ENCODE measurements at regions not wholly inside any gene's neighbourhood (a gene's known extent, or its start where the extent isn't known, plus 50 kb on each side); places are given as distances from the start of the nearest gene placed in this dataset.

- TF ChIP-seq POLR2AphosphoS5 (IDR thresholded peaks at IDR 0.05), result no peak
- no peak for TF ChIP-seq POLR2A (IDR thresholded peaks at IDR 0.05)
- TF ChIP-seq CTCF (IDR thresholded peaks at IDR 0.05), result no peak
- Histone ChIP-seq H3K4me3 (no peak overlapping the region), H3K27ac (no peak overlapping the region), H3K36me3 (no peaks in the 10 kb centered on the region), H3K4me1 (replicated peaks) (no peaks in the 10 kb centered on the region), H3K9me3 (no peaks in the 10 kb centered on the region), H3K27me3 (replicated peaks; ENCODE audit: insufficient read depth) (no peaks in the 10 kb centered on the region)
- no peak for DNase-seq (ENCODE audit: low spot score)
- intact Hi-C loops (cut with DNase I), result no loop called here
Observed at GRCh38 chr12:92495108-92495507, 207.7 kb upstream of the PLEKHG7 start.

- Histone ChIP-seq H3K27me3 (replicated peaks; ENCODE audit: insufficient read depth) (no peaks in the 10 kb centered on the region), H3K27ac (no peak overlapping the region), H3K9me3 (no peaks in the 10 kb centered on the region), H3K4me1 (replicated peaks) (no peaks in the 10 kb centered on the region), H3K36me3 (no peaks in the 10 kb centered on the region), H3K4me3 (no peak overlapping the region)
- TF ChIP-seq POLR2A (IDR thresholded peaks at IDR 0.05), result no peak
- TF ChIP-seq POLR2AphosphoS5 (IDR thresholded peaks at IDR 0.05), result no peak
- TF ChIP-seq CTCF (IDR thresholded peaks at IDR 0.05), result no peak
- no peak for DNase-seq (ENCODE audit: low spot score)
- intact Hi-C loops (cut with DNase I), result no loop called here
Observed at GRCh38 chr12:92493816-92494215, 209.0 kb upstream of the PLEKHG7 start.

- intact Hi-C loops (cut with DNase I), result no loop called here
- H3K36me3 ChIP-seq, result no peaks in the 10 kb centered on the region
- no peak for TF ChIP-seq CTCF (IDR thresholded peaks at IDR 0.05)
- TF ChIP-seq POLR2A (IDR thresholded peaks at IDR 0.05), result no peak
- TF ChIP-seq POLR2AphosphoS5 (IDR thresholded peaks at IDR 0.05), result no peak
- no peak overlapping the region for H3K27ac ChIP-seq
- H3K9me3 ChIP-seq, result no peaks in the 10 kb centered on the region
- no peaks in the 10 kb centered on the region for H3K27me3 ChIP-seq (replicated peaks; ENCODE audit: insufficient read depth)
- no peaks in the 10 kb centered on the region for H3K4me1 ChIP-seq (replicated peaks)
- H3K4me3 ChIP-seq, result no peak overlapping the region
- DNase-seq (ENCODE audit: low spot score), result no peak
- WGBS, result 96% methylated on average over 2 of the region's 2 CpGs
Observed at GRCh38 chr12:92492995-92493394, 209.8 kb upstream of the PLEKHG7 start.

- DNase-seq (ENCODE audit: low spot score), result no peak
- intact Hi-C loops (cut with DNase I), result no loop called here
- H3K27ac ChIP-seq, result no peak overlapping the region
- H3K4me1 ChIP-seq (replicated peaks), result no peaks in the 10 kb centered on the region
- H3K36me3 ChIP-seq, result no peaks in the 10 kb centered on the region
- H3K4me3 ChIP-seq, result no peak overlapping the region
- no peaks in the 10 kb centered on the region for H3K27me3 ChIP-seq (replicated peaks; ENCODE audit: insufficient read depth)
- no peaks in the 10 kb centered on the region for H3K9me3 ChIP-seq
- no peak for TF ChIP-seq POLR2A (IDR thresholded peaks at IDR 0.05)
- TF ChIP-seq CTCF (IDR thresholded peaks at IDR 0.05), result no peak
- TF ChIP-seq POLR2AphosphoS5 (IDR thresholded peaks at IDR 0.05), result no peak
Observed at GRCh38 chr12:92492291-92492690, 210.5 kb upstream of the PLEKHG7 start.

GRCh38 chr12:92489781-92490180 is 213.0 kb upstream of the PLEKHG7 start:
- Histone ChIP-seq H3K9me3 (no peaks in the 10 kb centered on the region), H3K36me3 (no peaks in the 10 kb centered on the region), H3K4me1 (replicated peaks) (no peaks in the 10 kb centered on the region), H3K4me3 (no peak overlapping the region), H3K27me3 (replicated peaks; ENCODE audit: insufficient read depth) (no peaks in the 10 kb centered on the region), H3K27ac (no peak overlapping the region)
- TF ChIP-seq CTCF (IDR thresholded peaks at IDR 0.05) (no peak), POLR2A (IDR thresholded peaks at IDR 0.05) (no peak), POLR2AphosphoS5 (IDR thresholded peaks at IDR 0.05) (no peak)
- 87% methylated on average over 4 of the region's 4 CpGs for WGBS
- DNase-seq (ENCODE audit: low spot score), result no peak
- intact Hi-C loops (cut with DNase I), result no loop called here
